Upper lobe of left lung (tissue), 4 donors: ENCODE measurements at regions not wholly inside any gene's neighbourhood (a gene's known extent, or its start where the extent isn't known, plus 50 kb on each side); places are given as distances from the start of the nearest gene placed in this dataset.

ENCODE experiments used
- CTCF ChIP-seq, 6 experiments: fragments of 450-650 bp in 4 of 6; fragments of 200-600 bp in 2 of 6; sonication (generic) in 2 of 6; IDR thresholded peaks; one replicate each; pipeline ENCODE4 v1.5.1; 2016 to 2019; ENCODE audit warnings: antibody characterized with exemption in 6 of 6
- EP300 ChIP-seq, 4 donors: sonication (generic); formaldehyde crosslinking; IDR thresholded peaks; one replicate each; pipeline ENCODE4 v1.5.1; 2017; ENCODE audit warnings: antibody characterized with exemption in 4 of 4, control low read depth in 2 of 4
- POLR2A ChIP-seq, 4 donors: fragments of 450-650 bp; IDR thresholded peaks; one replicate each; pipeline ENCODE4 v1.5.1; 2016 to 2017; ENCODE audit warnings: antibody characterized with exemption in 4 of 4, mild to moderate bottlenecking in 2 of 4
- POLR2AphosphoS5 ChIP-seq, 2 donors: sonication (generic); formaldehyde crosslinking; IDR thresholded peaks; one replicate each; pipeline ENCODE4 v1.5.1; 2017; ENCODE audit warnings: antibody characterized with exemption in 2 of 2

- TF ChIP-seq EP300 (IDR thresholded peaks at IDR 0.05): no peak
- no peak for TF ChIP-seq CTCF (IDR thresholded peaks at IDR 0.05)
- no peak for TF ChIP-seq POLR2A (IDR thresholded peaks at IDR 0.05)
- TF ChIP-seq POLR2AphosphoS5 (IDR thresholded peaks at IDR 0.05): no peak
Observed at GRCh38 chr10:2887391-2888070, 179.8 kb upstream of the PFKP start.
